Activated CD4-positive, alpha-beta memory T cell treated with anti-CD3 and anti-CD28 coated beads, Interleukin-2, amount 10 ng/mL, durations not matched to agents 7 days and 5 days (primary cell): ENCODE measurements at regions not wholly inside any gene's neighbourhood (a gene's known extent, or its start where the extent isn't known, plus 50 kb on each side); places are given as distances from the start of the nearest gene placed in this dataset.

ENCODE experiments used
- CTCF ChIA-PET: fragments of 350-600 bp; sonication (Branson Sonifier 250); formaldehyde crosslinking; loops from one replicate; lab custom pipeline; 2021; ENCODE audit warnings: antibody characterized with exemption, inconsistent platforms; lab: Charles Lee
- POLR2A ChIA-PET: fragments of 350-600 bp; sonication (Branson Sonifier 250); formaldehyde crosslinking; loops from one replicate; lab custom pipeline; 2021; ENCODE audit warnings: antibody characterized with exemption; lab: Charles Lee
- DNase-seq: peaks from one replicate; pipeline ENCODE4 v3.0.0-alpha.2; 2020
- H3K27ac Mint-ChIP-seq: one replicate; pipeline ENCODE4 v1.8.0; 2021; ENCODE audit warnings: mild to moderate bottlenecking, mixed read lengths
- H3K27me3 Mint-ChIP-seq: one replicate; pipeline ENCODE4 v1.8.0; 2021; ENCODE audit warnings: mixed read lengths
- H3K36me3 Mint-ChIP-seq: one replicate; pipeline ENCODE4 v1.8.0; 2021; ENCODE audit warnings: low read depth, mixed read lengths
- H3K4me1 Mint-ChIP-seq: one replicate; pipeline ENCODE4 v1.8.0; 2021; ENCODE audit warnings: mixed read lengths
- H3K4me3 Mint-ChIP-seq: one replicate; pipeline ENCODE4 v1.8.0; 2021; ENCODE audit warnings: mild to moderate bottlenecking, mixed read lengths
- H3K9me3 Mint-ChIP-seq: one replicate; pipeline ENCODE4 v1.8.0; 2021; ENCODE audit warnings: mixed read lengths

- Mint-ChIP-seq H3K9me3 (no peaks in the 10 kb centered on the region), H3K4me1 (no peaks in the 10 kb centered on the region), H3K4me3 (no peak overlapping the region), H3K36me3 (no peaks in the 10 kb centered on the region), H3K27me3 (no peaks in the 10 kb centered on the region), H3K27ac (no peak overlapping the region)
- DNase-seq = no peak
- CTCF ChIA-PET = no interaction called here
- POLR2A ChIA-PET = no interaction called here
Measured at GRCh38 chr3:154568064-154568463, 138.1 kb upstream of the GPR149 start.

DNA sequence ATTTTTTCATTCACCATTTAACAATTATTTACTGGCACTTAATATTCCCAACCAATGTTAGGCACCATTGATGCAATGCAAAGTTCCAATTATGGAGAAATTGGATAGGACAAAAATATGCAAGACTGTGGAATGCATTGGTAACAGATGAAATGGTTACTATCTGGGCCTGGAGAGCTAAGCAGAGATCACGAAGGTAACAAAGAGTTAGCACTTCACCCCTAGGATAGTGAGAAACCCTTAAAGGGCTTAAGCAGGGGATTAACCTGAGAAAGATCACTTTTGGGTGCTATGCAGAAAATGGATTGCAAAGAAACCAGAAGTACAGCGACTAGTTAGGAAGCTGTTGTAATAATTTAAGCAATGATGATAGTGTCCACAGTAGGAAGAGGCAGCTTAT is 129.6 kb upstream of the GPR149 start:
- Mint-ChIP-seq H3K27me3 (no peaks in the 10 kb centered on the region), H3K4me1 (no peaks in the 10 kb centered on the region), H3K27ac (no peak overlapping the region), H3K36me3 (no peaks in the 10 kb centered on the region), H3K9me3 (no peaks in the 10 kb centered on the region), H3K4me3 (no peak overlapping the region)
- CTCF ChIA-PET = no interaction called here
- POLR2A ChIA-PET = no interaction called here
- DNase-seq = no peak

DNA sequence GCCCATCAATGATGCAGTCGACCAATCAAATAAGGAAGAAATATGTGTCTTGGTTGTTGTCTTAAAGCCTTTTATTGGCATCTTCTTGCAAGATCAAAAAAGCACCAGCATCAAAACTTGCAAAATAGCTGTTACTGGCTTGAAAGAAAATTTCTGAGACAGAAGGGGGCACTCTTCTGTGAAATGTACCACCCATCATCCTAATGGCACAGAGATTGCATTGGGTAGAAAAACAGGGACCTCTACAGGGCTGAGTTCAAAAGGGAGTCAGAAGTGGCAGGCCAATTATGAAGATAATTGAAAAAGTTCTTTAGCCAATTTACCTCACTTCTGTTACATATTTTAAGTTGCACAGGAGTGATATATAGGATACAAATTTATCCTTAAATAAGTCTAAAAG is 122.3 kb upstream of the GPR149 start:
- ChIA-PET POLR2A (no interaction called here), CTCF (no interaction called here)
- no peaks in the 10 kb centered on the region for H3K36me3 Mint-ChIP-seq
- no peak for DNase-seq
- H3K4me3 Mint-ChIP-seq = no peak overlapping the region
- H3K27me3 Mint-ChIP-seq = no peaks in the 10 kb centered on the region
- H3K4me1 Mint-ChIP-seq = no peaks in the 10 kb centered on the region
- no peaks in the 10 kb centered on the region for H3K9me3 Mint-ChIP-seq
- no peak overlapping the region for H3K27ac Mint-ChIP-seq

GRCh38 chr3:154549391-154549790 is 119.4 kb upstream of the GPR149 start:
- Mint-ChIP-seq H3K4me3 (no peak overlapping the region), H3K36me3 (no peaks in the 10 kb centered on the region), H3K4me1 (no peaks in the 10 kb centered on the region), H3K27me3 (no peaks in the 10 kb centered on the region), H3K9me3 (no peaks in the 10 kb centered on the region), H3K27ac (no peak overlapping the region)
- ChIA-PET CTCF (no interaction called here), POLR2A (no interaction called here)
- DNase-seq = no peak

GRCh38 chr3:154548341-154548740 is 118.4 kb upstream of the GPR149 start:
- ChIA-PET POLR2A (no interaction called here), CTCF (no interaction called here)
- Mint-ChIP-seq H3K4me3 (no peak overlapping the region), H3K27ac (no peak overlapping the region), H3K36me3 (no peaks in the 10 kb centered on the region), H3K9me3 (no peaks in the 10 kb centered on the region), H3K27me3 (no peaks in the 10 kb centered on the region), H3K4me1 (no peaks in the 10 kb centered on the region)
- no peak for DNase-seq

GRCh38 chr3:154542837-154543236 is 112.8 kb upstream of the GPR149 start:
- Mint-ChIP-seq H3K9me3 (no peaks in the 10 kb centered on the region), H3K27me3 (no peaks in the 10 kb centered on the region), H3K4me1 (no peaks in the 10 kb centered on the region), H3K27ac (no peak overlapping the region), H3K4me3 (no peak overlapping the region), H3K36me3 (no peaks in the 10 kb centered on the region)
- DNase-seq = no peak
- POLR2A ChIA-PET = no interaction called here
- CTCF ChIA-PET = no interaction called here

GRCh38 chr3:154540950-154541604 is 111.1 kb upstream of the GPR149 start:
- Mint-ChIP-seq H3K4me3 (no peak overlapping the region), H3K9me3 (no peaks in the 10 kb centered on the region), H3K27me3 (no peaks in the 10 kb centered on the region), H3K4me1 (no peaks in the 10 kb centered on the region), H3K27ac (no peak overlapping the region), H3K36me3 (no peaks in the 10 kb centered on the region)
- ChIA-PET POLR2A (no interaction called here), CTCF (no interaction called here)
- no peak for DNase-seq

DNA sequence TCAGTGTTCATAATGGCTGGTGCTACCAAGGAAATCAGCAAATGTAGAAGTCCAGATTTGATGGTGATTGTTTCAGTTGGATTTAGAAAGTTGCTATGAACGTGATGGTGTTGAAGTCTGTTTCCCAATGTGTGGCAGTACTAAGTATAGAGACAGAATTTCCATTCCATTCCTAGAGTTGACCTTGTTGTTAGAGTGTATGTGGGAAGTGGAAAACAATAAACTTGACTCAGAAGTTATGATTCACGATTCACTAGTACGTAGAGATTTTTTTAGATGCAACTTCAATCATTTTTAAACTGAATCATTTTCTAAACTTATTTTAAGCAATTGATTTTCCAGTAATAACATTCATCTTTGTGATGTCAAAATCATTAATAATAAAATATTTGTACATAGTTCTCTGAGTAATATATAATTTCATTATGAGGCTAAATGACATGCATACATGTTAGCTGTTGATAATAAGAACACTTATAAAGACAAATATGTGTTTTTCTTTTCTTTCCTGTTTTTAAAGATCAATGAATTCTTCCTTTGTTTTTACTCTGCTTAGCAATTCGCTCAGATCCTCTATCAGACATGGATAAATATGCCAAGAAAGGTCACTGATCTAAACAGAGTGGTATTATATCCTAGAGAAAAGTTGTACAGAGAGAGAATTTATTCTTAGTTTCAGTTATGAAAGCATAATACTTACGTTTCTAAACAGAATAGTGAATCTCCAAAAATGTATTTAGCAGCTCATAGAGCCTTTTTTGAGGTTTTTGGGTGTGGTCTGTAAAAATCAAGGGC is 108.8 kb upstream of the GPR149 start:
- H3K4me3 Mint-ChIP-seq = no peak overlapping the region
- no peaks in the 10 kb centered on the region for H3K36me3 Mint-ChIP-seq
- no peak for DNase-seq
- no peak overlapping the region for H3K27ac Mint-ChIP-seq
- no peaks in the 10 kb centered on the region for H3K9me3 Mint-ChIP-seq
- H3K27me3 Mint-ChIP-seq = no peaks in the 10 kb centered on the region
- POLR2A ChIA-PET = no interaction called here
- CTCF ChIA-PET = no interaction called here
- H3K4me1 Mint-ChIP-seq = no peaks in the 10 kb centered on the region

GRCh38 chr3:154536751-154537150 is 106.8 kb upstream of the GPR149 start:
- Mint-ChIP-seq H3K27me3 (no peaks in the 10 kb centered on the region), H3K4me1 (no peaks in the 10 kb centered on the region), H3K27ac (no peak overlapping the region), H3K9me3 (no peaks in the 10 kb centered on the region), H3K36me3 (no peaks in the 10 kb centered on the region), H3K4me3 (no peak overlapping the region)
- POLR2A ChIA-PET = no interaction called here
- DNase-seq = no peak
- CTCF ChIA-PET = no interaction called here

DNA sequence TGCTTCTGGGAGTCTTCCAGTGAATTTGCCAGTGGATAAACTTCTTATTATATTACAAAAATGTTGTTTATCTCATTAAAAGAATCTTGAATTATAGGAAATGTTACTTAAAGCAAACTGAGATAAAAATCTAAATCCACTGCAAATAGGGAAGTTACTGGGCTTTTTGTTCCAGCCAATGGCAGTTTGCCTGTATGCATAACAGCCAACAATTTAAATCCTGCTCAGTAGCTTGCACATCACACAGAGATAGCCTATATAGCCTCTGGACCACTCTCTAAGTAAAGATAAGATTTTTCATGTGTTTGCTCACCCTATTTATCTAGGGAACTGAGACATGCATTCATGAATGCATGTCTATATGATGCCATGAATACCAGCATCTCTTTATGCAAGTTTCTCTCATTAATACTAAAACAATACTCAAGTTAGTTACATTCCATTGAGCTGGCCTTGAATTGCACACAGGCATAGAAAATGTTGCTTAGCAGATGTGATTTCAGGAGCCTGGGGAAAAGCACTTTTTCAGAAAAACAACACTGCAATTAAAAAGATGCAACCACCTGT is 92.1 kb upstream of the GPR149 start:
- H3K4me3 Mint-ChIP-seq = no peak overlapping the region
- POLR2A ChIA-PET = no interaction called here
- no peak for DNase-seq
- no peaks in the 10 kb centered on the region for H3K4me1 Mint-ChIP-seq
- peaks cover 3% of the 10 kb centered on the region for H3K9me3 Mint-ChIP-seq
- H3K36me3 Mint-ChIP-seq = no peaks in the 10 kb centered on the region
- no peaks in the 10 kb centered on the region for H3K27me3 Mint-ChIP-seq
- CTCF ChIA-PET = no interaction called here
- no peak overlapping the region for H3K27ac Mint-ChIP-seq

DNA sequence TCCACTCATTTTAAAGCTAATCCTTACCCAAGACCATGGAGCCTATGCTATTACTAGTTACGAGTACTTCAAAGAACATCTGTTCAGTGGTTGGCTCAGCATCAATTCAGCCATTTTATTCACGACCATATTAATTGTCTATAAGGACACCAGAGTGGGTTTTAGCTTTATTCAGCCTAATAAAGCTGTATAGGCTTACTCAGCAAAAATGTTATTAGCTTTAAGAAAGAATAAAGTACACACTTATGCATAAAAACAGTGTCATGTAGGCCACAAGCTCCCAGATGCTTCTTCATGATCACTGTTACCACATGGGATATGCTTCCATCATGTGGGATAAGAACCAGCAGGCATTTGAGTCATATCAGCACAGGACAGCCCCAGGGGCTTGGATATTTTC is 87.4 kb upstream of the GPR149 start:
- no peak overlapping the region for H3K4me3 Mint-ChIP-seq
- no peaks in the 10 kb centered on the region for H3K27me3 Mint-ChIP-seq
- H3K9me3 Mint-ChIP-seq = peaks cover 3% of the 10 kb centered on the region
- H3K27ac Mint-ChIP-seq = no peak overlapping the region
- ChIA-PET CTCF (interaction anchor here (1.0 kb wide), 1 partner anchor 10 kb away, joined by 3 read pairs; no protein-coding TSS in a partner anchor), POLR2A (no interaction called here)
- H3K36me3 Mint-ChIP-seq = no peaks in the 10 kb centered on the region
- no peaks in the 10 kb centered on the region for H3K4me1 Mint-ChIP-seq
- DNase-seq = no peak

DNA sequence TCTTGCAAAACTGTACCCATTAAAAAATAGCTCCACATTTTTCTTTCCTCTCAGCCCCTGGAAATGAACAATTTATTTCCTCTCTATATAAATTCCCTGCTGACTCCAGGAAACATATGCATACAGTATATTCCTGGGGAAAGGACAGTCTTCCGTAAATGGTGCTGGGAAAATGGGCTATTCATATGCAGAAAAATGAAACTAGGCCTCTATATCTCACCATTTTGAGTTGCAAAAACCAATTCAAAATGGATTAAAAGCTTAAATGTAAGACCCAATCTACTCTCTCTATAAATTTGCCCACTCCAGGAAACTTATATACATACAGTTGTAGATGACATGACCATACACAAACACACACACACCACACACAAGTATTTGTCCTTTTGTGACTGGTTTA is 85.9 kb upstream of the GPR149 start:
- no peak for DNase-seq
- POLR2A ChIA-PET = no interaction called here
- no peaks in the 10 kb centered on the region for H3K4me1 Mint-ChIP-seq
- H3K9me3 Mint-ChIP-seq = peaks cover 3% of the 10 kb centered on the region
- no peak overlapping the region for H3K27ac Mint-ChIP-seq
- H3K27me3 Mint-ChIP-seq = no peaks in the 10 kb centered on the region
- no peaks in the 10 kb centered on the region for H3K36me3 Mint-ChIP-seq
- CTCF ChIA-PET = no interaction called here
- H3K4me3 Mint-ChIP-seq = no peak overlapping the region

- no peak for DNase-seq
Measured at GRCh38 chr3:154510780-154511179, 80.8 kb upstream of the GPR149 start.

GRCh38 chr3:154507727-154508126 is 77.7 kb upstream of the GPR149 start:
- Mint-ChIP-seq H3K4me1 (no peaks in the 10 kb centered on the region), H3K4me3 (no peak overlapping the region)

More at GRCh38 chr3:154510780-154511179, 80.8 kb upstream of the GPR149 start:
- ChIA-PET CTCF (no interaction called here), POLR2A (no interaction called here)
- Mint-ChIP-seq H3K4me1 (no peaks in the 10 kb centered on the region), H3K27ac (no peak overlapping the region), H3K9me3 (peaks cover 2% of the 10 kb centered on the region), H3K36me3 (no peaks in the 10 kb centered on the region), H3K4me3 (no peak overlapping the region), H3K27me3 (no peaks in the 10 kb centered on the region)

More at GRCh38 chr3:154507727-154508126, 77.7 kb upstream of the GPR149 start:
- Mint-ChIP-seq H3K27ac (no peak overlapping the region), H3K9me3 (peaks cover 2% of the 10 kb centered on the region), H3K27me3 (no peaks in the 10 kb centered on the region), H3K36me3 (no peaks in the 10 kb centered on the region)
- POLR2A ChIA-PET = no interaction called here
- CTCF ChIA-PET = no interaction called here
- DNase-seq = no peak
